DND-41 (cell line): ENCODE measurements at regions not wholly inside any gene's neighbourhood (a gene's known extent, or its start where the extent isn't known, plus 50 kb on each side); places are given as distances from the start of the nearest gene placed in this dataset.

Experiments
- CTCF ChIP-seq: IDR thresholded peaks from 2 replicates; pipeline ENCODE4 v1.5.1; 2012; ENCODE audit warnings: borderline replicate concordance, low read length, moderate library complexity, mild to moderate bottlenecking; ENCODE audit not compliant: poor library complexity, severe bottlenecking; ENCODE audit errors: extremely low read depth
- EZH2 ChIP-seq: IDR thresholded peaks from 3 replicates; pipeline ENCODE4 v1.6.1; 2012; ENCODE audit warnings: borderline replicate concordance, low read depth, mild to moderate bottlenecking, moderate library complexity, low read length, inconsistent platforms; ENCODE audit not compliant: severe bottlenecking

GRCh38 chr12:3961591-3961990 lies 88.4 kb upstream of the PARP11 start:
- no peak for TF ChIP-seq CTCF
- no peak for TF ChIP-seq EZH2
